ENCODE measurements at regions not wholly inside any gene's neighbourhood (a gene's known extent, or its start where the extent isn't known, plus 50 kb on each side); places are given as distances from the start of the nearest gene placed in this dataset.
"Not testable (repeated sequence)": the region's sequence is repeated elsewhere in the genome, so short reads cannot be mapped to it uniquely, and the experiment has no call there.

- not testable (repeated sequence) for TF ChIP-seq POLR2A (IDR thresholded peaks at IDR 0.05)
- TF ChIP-seq, protein P1, sequence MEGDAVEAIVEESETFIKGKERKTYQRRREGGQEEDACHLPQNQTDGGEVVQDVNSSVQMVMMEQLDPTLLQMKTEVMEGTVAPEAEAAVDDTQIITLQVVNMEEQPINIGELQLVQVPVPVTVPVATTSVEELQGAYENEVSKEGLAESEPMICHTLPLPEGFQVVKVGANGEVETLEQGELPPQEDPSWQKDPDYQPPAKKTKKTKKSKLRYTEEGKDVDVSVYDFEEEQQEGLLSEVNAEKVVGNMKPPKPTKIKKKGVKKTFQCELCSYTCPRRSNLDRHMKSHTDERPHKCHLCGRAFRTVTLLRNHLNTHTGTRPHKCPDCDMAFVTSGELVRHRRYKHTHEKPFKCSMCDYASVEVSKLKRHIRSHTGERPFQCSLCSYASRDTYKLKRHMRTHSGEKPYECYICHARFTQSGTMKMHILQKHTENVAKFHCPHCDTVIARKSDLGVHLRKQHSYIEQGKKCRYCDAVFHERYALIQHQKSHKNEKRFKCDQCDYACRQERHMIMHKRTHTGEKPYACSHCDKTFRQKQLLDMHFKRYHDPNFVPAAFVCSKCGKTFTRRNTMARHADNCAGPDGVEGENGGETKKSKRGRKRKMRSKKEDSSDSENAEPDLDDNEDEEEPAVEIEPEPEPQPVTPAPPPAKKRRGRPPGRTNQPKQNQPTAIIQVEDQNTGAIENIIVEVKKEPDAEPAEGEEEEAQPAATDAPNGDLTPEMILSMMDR (IDR thresholded peaks at IDR 0.05): not testable (repeated sequence)
Measured at GRCh38 chr1:98552576-98553074, 108.9 kb upstream of the SNX7 start.
